NCI-H82 treated with DMSO at 0.1 percent for 48 hours (cell line): ENCODE measurements at regions not wholly inside any gene's neighbourhood (a gene's known extent, or its start where the extent isn't known, plus 50 kb on each side); places are given as distances from the start of the nearest gene placed in this dataset.
"Not testable (repeated sequence)": the region's sequence is repeated elsewhere in the genome, so short reads cannot be mapped to it uniquely, and the experiment has no call there.

Experiments used
- DNase-seq: peaks from one replicate; lab custom pipeline; 2025; ENCODE audit not compliant: unreplicated experiment; lab: John Stamatoyannopoulos, UW

GRCh38 chr2:44051593-44052347 lies 56.0 kb upstream of the LRPPRC start:
- DNase-seq: no peak

GRCh38 chr2:44052584-44052983 lies 56.8 kb upstream of the LRPPRC start:
- no peak for DNase-seq

GRCh38 chr2:44053052-44053451 lies 57.3 kb upstream of the LRPPRC start:
- DNase-seq: no peak

GRCh38 chr2:44053456-44053855 lies 57.7 kb upstream of the LRPPRC start:
- no peak for DNase-seq

- DNase-seq: no peak
These were observed 59.4 kb upstream of the LRPPRC start for GRCh38 chr2:44055229-44055628.

- no peak for DNase-seq
These were observed 59.9 kb upstream of the LRPPRC start for GRCh38 chr2:44055664-44056063.

- no peak for DNase-seq
These were observed 61.2 kb upstream of the LRPPRC start for GRCh38 chr2:44056947-44057346.

GRCh38 chr2:44060286-44060685 lies 64.5 kb upstream of the LRPPRC start:
- not testable (repeated sequence) for DNase-seq

GRCh38 chr2:44060990-44061389 lies 65.2 kb upstream of the LRPPRC start:
- DNase-seq: no peak

GRCh38 chr2:44061469-44061868 lies 65.7 kb upstream of the LRPPRC start:
- DNase-seq: no peak

- no peak for DNase-seq
These were observed 66.1 kb upstream of the LRPPRC start for GRCh38 chr2:44061876-44062275.

GRCh38 chr2:44063033-44063432 lies 67.2 kb upstream of the LRPPRC start:
- DNase-seq: no peak

GRCh38 chr2:44064281-44064680 lies 68.5 kb upstream of the LRPPRC start:
- DNase-seq: not testable (repeated sequence)

GRCh38 chr2:44067012-44067790 lies 71.4 kb upstream of the LRPPRC start:
- not testable (repeated sequence) for DNase-seq

GRCh38 chr2:44067791-44068181 lies 72.0 kb upstream of the LRPPRC start:
- DNase-seq: not testable (repeated sequence)

- no peak for DNase-seq
These were observed 75.8 kb upstream of the LRPPRC start for GRCh38 chr2:44071454-44072046.

- DNase-seq: not testable (repeated sequence)
These were observed 77.9 kb upstream of the LRPPRC start for GRCh38 chr2:44073667-44074066.

GRCh38 chr2:44074795-44075194 lies 79.0 kb upstream of the LRPPRC start:
- not testable (repeated sequence) for DNase-seq

GRCh38 chr2:44075541-44075940 lies 79.8 kb upstream of the LRPPRC start:
- no peak for DNase-seq

GRCh38 chr2:44077942-44078511 lies 82.2 kb upstream of the LRPPRC start:
- no peak for DNase-seq

GRCh38 chr2:44079686-44080085 lies 83.9 kb upstream of the LRPPRC start:
- no peak for DNase-seq

- no peak for DNase-seq
These were observed 85.6 kb upstream of the PPM1B start for GRCh38 chr2:44083054-44083453.
